ENCODE measurements at regions not wholly inside any gene's neighbourhood (a gene's known extent, or its start where the extent isn't known, plus 50 kb on each side); places are given as distances from the start of the nearest gene placed in this dataset.

- H3K4me2 ChIP-seq (ENCODE audit: insufficient read depth, insufficient read length, low read length): no peak overlapping the region
- H4K5ac ChIP-seq (ENCODE audit: insufficient read length, low read depth, low read length): no peak overlapping the region
- no peaks in the 10 kb centered on the region for H3K9me3 ChIP-seq (ENCODE audit: control insufficient read depth, low read depth, low read length)
- no peak overlapping the region for H3T11ph ChIP-seq (ENCODE audit: low read length)
- no CpG with 5 or more reads among the region's 4 CpGs for WGBS (ENCODE audit: extremely low coverage, insufficient read length, low lambda C conversion rate)
- H3K23me2 ChIP-seq (ENCODE audit: insufficient read length, low read depth, low read length, poor library complexity, severe bottlenecking): no peaks in the 10 kb centered on the region
- no peak overlapping the region for H3K4ac ChIP-seq (ENCODE audit: low read depth, low read length)
- Mint-ChIP-seq H3K9me3 (no peaks in the 10 kb centered on the region; a peak in 1 of 5 replicates), H3K27me3 (ENCODE audit: low read depth) (peaks cover 2% of the 10 kb centered on the region; the same call in 1 of the 2 replicates), H3K36me3 (ENCODE audit: insufficient read depth in 1 of 3, low read depth in 3 of 3) (no peaks in the 10 kb centered on the region; a peak in 1 of 7 replicates), H3K4me1 (no peaks in the 10 kb centered on the region), H3K4me3 (no peak overlapping the region), H3K27ac (no peak overlapping the region)
- H2BK20ac ChIP-seq (ENCODE audit: low read depth, low read length, poor library complexity, severe bottlenecking): no peak overlapping the region
- H3K79me1 ChIP-seq (ENCODE audit: insufficient read depth, low read depth, low read length, poor library complexity, severe bottlenecking): no peaks in the 10 kb centered on the region
- H2AK5ac ChIP-seq (ENCODE audit: insufficient read length, low read length): no peak overlapping the region
- H3K27ac ChIP-seq (ENCODE audit: insufficient read length, low read depth, low read length): no peak overlapping the region
- no peak overlapping the region for H3K14ac ChIP-seq (ENCODE audit: insufficient read depth, low read length)
- no peak for DNase-seq
- no peaks in the 10 kb centered on the region for H3K79me2 ChIP-seq (ENCODE audit: insufficient read depth, low read length)
- H3K4me1 ChIP-seq (ENCODE audit: insufficient read depth, low read length): no peaks in the 10 kb centered on the region
- no peaks in the 10 kb centered on the region for H3K27me3 ChIP-seq (ENCODE audit: insufficient read depth, low read length)
- H3K23ac ChIP-seq (ENCODE audit: insufficient read length, low read depth, low read length): no peak overlapping the region
- TF ChIP-seq CTCF (conservative IDR thresholded peaks at IDR 0.05): no peak
- H2BK12ac ChIP-seq (ENCODE audit: insufficient read length, low read depth, low read length): no peak overlapping the region
- no peak overlapping the region for H4K8ac ChIP-seq (replicated peaks; ENCODE audit: insufficient read length, low read depth, low read length)
- H2BK120ac ChIP-seq (ENCODE audit: low read depth, low read length, poor library complexity, severe bottlenecking): no peak overlapping the region
- H4K91ac ChIP-seq (ENCODE audit: insufficient read length, low read depth, low read length): no peak overlapping the region
- no peak overlapping the region for H2BK5ac ChIP-seq (ENCODE audit: insufficient read length, low read length)
- H3K9ac ChIP-seq (ENCODE audit: extremely low read depth, insufficient read length, low read length): no peak overlapping the region
- H4K20me1 ChIP-seq (ENCODE audit: control insufficient read depth, insufficient read depth, insufficient read length): no peaks in the 10 kb centered on the region
- no peak overlapping the region for H2BK15ac ChIP-seq (ENCODE audit: low read depth, low read length)
- H3K18ac ChIP-seq (ENCODE audit: insufficient read length, low read depth, low read length): no peak overlapping the region
- no peak overlapping the region for H3K56ac ChIP-seq (ENCODE audit: insufficient read length, low read depth, low read length)
- H2AFZ ChIP-seq (ENCODE audit: low read length): no peak overlapping the region
Observed at GRCh38 chr2:14536976-14537375, 95.5 kb upstream of the LRATD1 start.
